NOMO-1 (cell line): ENCODE measurements at regions not wholly inside any gene's neighbourhood (a gene's known extent, or its start where the extent isn't known, plus 50 kb on each side); places are given as distances from the start of the nearest gene placed in this dataset.

ENCODE experiments used
- DNase-seq, 2 experiments: peaks; one replicate each; lab custom pipeline; 2025; ENCODE audit not compliant: unreplicated experiment in 2 of 2; lab: John Stamatoyannopoulos, UW

- DNase-seq: no peak
Observed at GRCh38 chrX:44470816-44471215, 71.8 kb downstream of the FUNDC1 start.

GRCh38 chrX:44462850-44463249 lies 79.8 kb downstream of the FUNDC1 start:
- DNase-seq: peak in 1 of 2 experiments; percentile 8

- DNase-seq: no peak
Observed at GRCh38 chrX:44459501-44459900, 83.2 kb downstream of the FUNDC1 start.

GRCh38 chrX:44456685-44457084 lies 86.0 kb downstream of the FUNDC1 start:
- no peak for DNase-seq

GRCh38 chrX:44451056-44451455 lies 91.6 kb downstream of the FUNDC1 start:
- DNase-seq: no peak

GRCh38 chrX:44447214-44447613 lies 95.4 kb downstream of the FUNDC1 start:
- DNase-seq: no peak

GRCh38 chrX:44440006-44440405 lies 96.5 kb upstream of the EFHC2 start:
- DNase-seq: no peak

GRCh38 chrX:44439242-44439794 lies 95.8 kb upstream of the EFHC2 start:
- DNase-seq: no peak

- DNase-seq: no peak
Observed at GRCh38 chrX:44435047-44435446, 91.6 kb upstream of the EFHC2 start.

- no peak for DNase-seq
Observed at GRCh38 chrX:44433556-44433955, 90.1 kb upstream of the EFHC2 start.

- no peak for DNase-seq
Observed at GRCh38 chrX:44432641-44433040, 89.2 kb upstream of the EFHC2 start.

- DNase-seq: no peak
Observed at GRCh38 chrX:44431194-44431593, 87.7 kb upstream of the EFHC2 start.

GRCh38 chrX:44428989-44429627 lies 85.6 kb upstream of the EFHC2 start:
- peak in 1 of 2 experiments; percentile 25 for DNase-seq

GRCh38 chrX:44422631-44423030 lies 79.2 kb upstream of the EFHC2 start:
- DNase-seq: no peak

- no peak for DNase-seq
Observed at GRCh38 chrX:44415639-44416386, 72.3 kb upstream of the EFHC2 start.

- DNase-seq: no peak
Observed at GRCh38 chrX:44401151-44401550, 57.7 kb upstream of the EFHC2 start.

GRCh38 chrX:44400588-44400987 lies 57.1 kb upstream of the EFHC2 start:
- DNase-seq: no peak

GRCh38 chrX:44400161-44400560 lies 56.7 kb upstream of the EFHC2 start:
- no peak for DNase-seq
